GM18861 (cell line): ENCODE measurements at regions not wholly inside any gene's neighbourhood (a gene's known extent, or its start where the extent isn't known, plus 50 kb on each side); places are given as distances from the start of the nearest gene placed in this dataset.

Experiments used
- ATAC-seq: cut with Tn5 transposase; IDR thresholded peaks from one replicate; pipeline ENCODE4 v1.9.1; 2021; ENCODE audit not compliant: unreplicated experiment

DNA sequence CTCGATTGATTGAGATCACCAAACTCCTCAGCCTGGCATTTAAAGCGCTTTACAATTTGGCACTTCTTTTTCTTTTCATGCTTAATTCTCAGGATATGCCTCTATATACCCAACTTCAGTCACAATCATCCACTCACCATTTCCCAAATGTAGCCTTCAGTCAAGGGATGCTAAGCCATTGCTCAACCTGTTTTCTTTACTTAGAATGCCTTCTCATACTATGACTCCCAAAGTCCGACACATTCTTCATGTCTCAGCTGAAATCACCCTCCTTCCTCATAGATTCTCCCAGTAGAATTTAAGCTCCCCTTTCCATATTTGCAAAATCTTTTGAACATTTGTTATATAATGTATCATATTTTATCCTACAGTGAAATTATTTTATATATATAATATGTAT lies 467.0 kb downstream of the LRIG3 start:
- no peak for ATAC-seq

DNA sequence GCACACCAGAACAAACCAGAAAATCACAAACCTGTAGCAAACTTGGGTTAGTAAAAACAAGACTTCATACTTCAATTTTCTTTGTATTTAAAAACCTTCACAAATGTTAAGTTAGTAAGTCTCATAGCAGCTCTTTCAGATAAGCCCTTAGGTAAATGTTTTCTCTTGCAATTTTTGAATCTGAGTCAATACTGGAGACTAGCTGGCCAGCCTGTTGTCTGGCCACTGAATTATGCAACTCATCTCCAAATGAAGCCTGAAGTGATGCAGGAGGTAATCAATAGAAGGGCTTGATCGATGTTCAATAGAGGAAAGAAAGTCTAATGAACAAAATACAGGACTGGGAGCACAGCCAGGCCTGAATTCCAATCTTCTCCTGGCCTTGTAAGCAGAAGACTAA lies 465.2 kb downstream of the LRIG3 start:
- ATAC-seq = no peak

DNA sequence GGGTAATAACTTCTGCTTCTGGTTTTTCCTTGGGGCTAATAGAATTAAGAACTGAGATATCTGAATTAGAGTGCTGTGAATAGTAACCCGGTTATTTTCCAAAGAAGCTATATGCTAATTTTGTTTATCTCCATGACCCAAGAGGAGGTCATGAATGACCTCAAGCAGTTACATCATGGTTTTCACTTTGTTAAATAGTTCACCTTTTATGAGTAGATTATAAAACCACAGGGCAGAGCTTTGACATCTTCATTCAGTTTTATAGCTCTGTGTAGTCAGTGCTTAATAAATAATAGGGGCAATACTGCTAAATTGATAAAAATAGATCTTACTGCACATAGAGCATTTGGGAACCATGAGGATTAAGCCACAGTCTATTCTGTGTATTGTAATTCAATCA lies 462.2 kb downstream of the LRIG3 start:
- no peak for ATAC-seq

DNA sequence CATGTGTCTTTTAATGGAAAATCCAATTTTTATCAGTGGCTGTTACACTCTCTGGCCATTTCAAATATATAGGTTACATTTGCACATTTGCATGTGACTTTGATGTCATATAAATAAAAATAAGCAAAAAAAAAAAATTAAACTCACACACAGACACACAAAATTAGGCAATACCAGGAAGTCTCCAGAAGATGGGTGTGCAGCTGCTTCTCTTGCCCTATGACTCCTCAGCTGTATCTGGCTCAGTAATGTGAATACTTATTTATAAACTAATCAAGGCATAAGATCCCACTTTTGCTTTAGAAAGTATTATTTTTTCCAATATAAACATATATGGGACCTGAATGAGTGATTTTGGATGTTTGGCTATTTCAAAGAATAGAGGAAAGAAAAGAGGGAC lies 461.1 kb downstream of the LRIG3 start:
- no peak for ATAC-seq

DNA sequence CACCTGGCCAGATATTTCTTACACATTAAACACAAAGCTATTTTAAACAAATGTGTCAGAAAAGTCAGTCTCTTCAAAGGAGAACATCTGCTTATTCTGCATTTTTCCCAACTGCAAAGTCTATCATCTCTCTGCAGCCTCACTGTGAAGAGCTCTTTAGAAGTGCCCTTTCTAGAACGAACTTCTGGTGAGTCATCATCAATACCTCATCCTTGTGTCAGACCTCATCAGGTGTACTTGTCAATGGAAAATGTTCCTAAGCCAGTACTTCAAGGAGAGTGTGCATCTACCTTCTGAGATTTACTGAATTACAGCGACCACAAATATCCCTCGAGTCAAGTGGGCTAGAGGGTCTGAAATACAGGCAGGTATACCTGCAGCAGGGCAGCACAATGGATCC lies 457.3 kb downstream of the LRIG3 start:
- ATAC-seq = no peak

DNA sequence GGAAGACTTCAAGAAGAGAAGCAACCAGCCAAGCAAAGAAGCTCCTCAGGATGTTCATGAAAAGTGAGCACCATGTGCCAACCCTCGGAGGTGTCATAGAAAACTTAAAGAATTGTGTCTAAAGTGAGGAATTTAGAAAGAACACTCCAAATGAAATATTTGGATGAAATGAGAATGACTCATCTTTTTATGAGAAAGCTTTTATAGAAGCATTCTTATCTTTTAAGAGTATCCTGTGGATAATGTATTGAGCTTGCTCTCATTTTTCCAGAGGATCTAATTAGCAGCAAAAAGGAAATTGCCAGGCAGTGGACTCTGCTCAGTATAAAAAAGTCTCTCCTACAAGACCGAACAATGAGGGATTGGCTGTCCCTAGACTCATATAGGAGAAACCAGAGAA lies 454.9 kb downstream of the LRIG3 start:
- ATAC-seq = no peak

DNA sequence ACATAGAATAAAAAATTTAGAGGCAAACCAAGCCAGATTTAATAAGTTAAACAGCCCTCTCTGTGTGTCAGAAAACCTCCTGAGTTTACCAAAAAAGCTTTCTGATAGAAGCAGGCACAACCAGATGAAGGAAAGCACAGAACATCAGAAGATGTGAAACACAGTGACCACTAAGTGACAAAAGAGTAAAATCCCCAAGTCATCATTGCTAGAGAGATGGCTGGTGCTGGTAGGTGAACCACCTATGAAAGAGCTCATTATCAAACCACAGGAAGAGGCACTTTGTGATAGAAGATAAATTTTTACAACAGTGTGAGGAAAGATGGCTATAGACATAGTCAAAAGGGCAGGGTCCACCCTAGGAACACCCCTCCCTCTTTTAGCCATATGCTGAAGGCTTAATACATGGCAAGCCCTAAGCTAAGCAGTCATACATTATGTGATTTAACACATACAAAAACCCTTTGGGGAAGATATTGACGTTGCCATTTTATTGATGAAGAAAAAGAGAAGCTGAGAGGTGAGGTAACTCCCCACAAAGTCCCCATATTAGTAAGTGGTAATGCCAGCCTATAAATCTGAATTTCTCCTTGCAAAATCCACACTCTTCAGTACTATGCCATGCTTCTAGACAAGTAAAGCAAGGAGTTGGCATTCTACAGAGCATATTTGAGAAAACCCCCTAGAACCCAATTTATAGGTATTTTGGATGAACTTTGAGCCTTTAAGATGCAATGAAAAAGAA lies 449.9 kb downstream of the LRIG3 start:
- ATAC-seq = no peak

DNA sequence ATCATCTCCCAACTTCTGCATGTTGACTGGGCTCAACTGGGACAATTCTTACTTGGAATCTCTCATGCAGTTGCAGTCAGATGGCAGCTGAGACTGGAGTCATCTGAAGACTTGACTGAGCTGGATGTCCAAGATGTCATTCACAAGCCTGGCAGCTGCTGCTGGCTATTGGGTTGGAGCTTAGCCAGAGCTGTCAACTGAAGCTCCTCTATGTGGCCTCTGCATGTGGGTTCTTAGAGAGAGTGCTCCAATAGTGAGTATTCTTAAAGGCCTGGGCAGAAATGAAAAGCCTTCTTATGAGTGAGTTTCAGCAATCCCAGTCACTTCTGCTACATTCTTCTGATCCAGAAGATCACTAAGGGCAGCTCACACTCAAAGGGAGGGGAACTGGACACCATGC lies 440.9 kb downstream of the LRIG3 start:
- ATAC-seq = no peak

DNA sequence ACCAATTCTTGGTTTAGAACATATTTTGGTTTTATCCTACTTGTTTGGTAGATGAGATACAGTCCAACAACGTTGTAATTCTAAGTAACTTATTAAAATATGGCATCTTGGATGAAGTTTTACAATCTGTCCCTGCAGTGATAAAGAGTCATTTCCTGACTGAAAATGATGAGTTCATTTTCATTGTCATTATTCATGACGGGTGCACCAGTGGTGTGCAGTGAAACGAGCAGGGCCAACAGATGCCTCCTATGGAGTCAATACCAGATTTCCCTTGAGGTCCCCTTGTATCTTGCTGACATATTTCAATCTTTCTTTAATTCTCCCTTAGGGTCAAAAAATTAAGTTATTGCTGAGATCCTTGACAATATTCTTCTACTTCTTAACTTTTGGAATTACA lies 438.5 kb downstream of the LRIG3 start:
- ATAC-seq = no peak

DNA sequence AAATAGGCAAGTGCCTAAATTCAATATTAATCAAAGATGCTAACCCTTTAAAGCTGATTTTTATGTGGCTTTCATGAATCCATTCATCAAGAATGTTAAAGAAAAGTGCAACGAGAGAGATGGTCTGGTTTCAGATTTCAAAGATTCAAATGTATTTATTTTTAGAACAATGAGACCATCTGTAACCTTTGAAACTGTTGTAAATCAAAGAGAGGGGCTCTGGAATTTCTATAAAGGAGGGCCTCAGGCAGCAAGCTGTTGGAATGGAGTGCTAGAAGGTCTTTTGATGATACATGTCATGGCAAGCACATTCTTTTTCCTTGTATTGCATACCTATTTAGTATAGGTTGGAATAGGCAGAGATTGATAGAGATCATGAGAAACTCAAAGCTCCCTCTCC lies 433.0 kb downstream of the LRIG3 start:
- no peak for ATAC-seq

DNA sequence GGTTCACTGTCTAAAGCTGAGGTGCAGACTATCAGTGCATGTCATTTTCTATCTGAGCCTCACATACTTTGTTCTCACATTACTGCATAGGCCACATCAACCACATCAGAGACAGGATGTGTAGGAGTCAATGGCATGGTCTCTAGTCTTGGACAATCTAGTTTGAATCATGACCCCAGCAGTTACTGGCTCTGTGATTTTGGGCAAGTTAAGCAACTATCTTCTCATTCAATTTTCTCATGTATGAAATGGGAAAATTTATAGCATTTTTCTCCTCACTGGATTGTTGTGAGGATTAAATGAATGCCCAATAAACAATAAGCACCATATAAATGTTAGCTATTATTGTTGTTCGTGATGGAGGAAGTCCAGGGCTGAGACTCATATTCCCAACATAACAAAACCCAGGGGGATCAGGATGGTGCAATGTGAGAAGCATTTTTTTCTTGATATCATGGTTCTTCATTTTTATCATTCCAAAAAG lies 432.6 kb downstream of the LRIG3 start:
- ATAC-seq = no peak

DNA sequence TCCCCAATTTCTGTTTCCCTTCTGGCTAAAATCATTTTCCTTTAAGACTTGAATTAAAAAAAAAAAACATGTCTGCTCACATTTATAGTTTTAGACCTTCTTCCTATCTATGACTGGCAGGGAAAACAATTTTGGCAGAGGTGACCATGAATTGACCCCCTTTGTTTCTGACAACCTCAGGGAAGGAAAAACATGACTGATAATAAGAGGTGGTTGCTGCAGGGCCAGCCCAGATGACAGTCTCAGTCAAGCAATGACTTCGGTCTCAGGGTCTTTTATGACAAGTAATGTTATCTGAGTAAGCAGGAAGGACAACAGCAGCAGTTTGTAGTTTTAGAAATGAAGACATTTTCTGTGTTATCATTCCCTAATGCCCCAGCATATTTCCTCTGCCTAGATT lies 430.9 kb downstream of the LRIG3 start:
- ATAC-seq = no peak

DNA sequence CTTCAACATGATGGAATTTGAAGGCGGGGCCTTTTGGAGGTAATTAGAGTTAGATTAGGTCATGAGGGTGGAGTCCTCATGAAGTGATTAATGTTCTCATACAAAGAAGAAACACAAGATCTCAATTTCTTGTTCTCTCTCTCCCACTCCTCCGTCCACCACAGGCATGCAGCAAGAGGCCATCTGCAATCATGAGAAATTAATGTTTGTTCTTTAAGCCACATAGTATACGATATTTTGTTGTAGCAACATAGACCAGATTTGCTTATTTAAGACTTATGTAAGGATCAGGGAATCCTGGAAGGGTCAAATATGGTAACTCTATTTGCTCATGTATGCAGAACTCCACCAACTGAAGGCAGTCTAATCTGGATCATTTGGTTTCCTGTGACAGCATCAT lies 429.0 kb downstream of the LRIG3 start:
- no peak for ATAC-seq

DNA sequence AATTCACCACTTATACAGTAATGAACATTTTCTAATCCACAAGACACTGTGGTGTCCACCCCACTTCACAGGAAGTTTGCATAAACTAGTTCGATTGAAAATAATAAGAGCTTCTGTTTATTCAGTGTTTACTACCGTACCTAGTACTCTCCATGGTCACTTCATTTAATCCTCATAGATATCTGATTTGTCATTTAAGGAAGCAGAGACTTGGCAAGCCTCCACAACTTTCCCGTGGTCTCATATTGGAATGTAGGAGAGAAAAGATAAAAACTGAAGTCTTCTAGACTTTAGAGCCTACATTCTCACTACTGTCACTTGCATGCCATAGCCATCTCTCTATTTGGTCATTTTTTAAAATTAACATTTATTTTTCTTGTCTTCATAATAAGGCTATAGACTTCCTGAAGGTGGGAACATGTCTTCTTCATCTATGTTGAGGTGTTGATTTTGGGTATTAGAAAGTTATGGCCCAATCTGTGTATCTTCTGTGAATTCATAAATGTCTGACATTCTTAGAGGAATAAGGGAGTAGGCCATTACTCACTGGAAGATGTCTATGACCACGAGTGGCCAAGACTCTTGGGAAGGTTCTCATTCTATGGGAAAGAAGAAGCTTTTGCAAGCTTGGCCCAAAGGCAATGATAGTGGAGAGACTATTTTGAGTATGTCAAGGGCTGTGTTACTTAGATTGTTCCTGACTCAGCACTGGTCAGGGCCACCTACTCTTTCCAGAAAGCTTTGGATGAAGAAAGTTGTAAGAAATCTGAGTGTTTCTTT lies 423.7 kb downstream of the LRIG3 start:
- no peak for ATAC-seq

DNA sequence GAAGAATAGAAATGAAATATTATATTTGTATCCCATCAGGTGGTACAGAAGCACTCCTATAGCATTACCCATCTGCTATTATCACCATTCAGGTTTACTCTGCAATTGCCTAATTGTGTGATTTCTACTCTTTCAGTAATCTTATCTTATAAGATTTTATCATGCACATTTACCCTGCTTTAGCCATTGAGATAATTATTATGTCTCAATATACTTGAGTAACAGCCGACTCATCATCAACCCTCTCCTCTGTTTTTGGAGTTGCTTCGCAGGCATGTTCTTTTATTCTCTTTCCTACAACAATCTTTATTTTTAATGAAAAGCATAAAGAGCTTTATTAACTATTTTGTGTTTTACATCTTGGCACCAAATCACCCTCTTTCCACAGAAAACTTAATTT lies 419.9 kb downstream of the LRIG3 start:
- no peak for ATAC-seq

DNA sequence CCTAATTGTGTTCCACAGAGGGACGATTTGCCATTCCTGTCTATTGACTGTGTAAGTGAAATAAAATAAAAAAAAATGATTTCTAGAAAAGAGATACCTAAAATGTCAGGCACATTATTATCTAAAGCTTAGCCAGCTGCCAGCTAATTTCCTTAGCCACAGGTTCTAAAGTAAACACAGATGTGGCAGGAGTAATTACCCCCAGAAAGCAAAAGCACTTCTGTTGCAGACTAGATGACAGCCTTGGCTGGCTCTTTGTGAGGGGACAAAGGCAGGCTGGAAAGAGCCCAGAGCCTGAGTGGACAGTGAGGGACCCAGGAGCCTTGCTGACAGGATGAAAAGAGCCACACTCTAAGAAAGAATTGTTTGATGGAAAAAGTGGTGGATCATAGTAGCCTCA lies 418.1 kb downstream of the LRIG3 start:
- no peak for ATAC-seq

DNA sequence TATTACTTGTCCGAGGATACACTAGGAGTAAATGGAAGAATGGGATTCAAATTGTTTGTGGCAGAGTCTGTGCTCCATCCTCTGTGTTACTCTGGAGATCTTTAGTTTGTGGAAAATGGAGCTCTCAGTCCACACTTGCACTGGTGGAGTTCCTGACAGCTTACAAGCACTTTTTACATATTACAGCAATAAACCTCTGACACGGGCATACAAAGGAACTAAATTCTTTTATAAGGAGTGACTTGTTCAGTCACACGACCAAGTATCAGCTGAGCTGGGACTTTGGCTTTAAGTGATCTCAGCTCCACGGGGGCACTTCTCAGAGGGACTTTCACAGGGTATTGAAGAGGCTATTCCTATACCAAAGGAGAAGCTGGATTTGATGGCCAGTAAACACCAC lies 417.5 kb downstream of the LRIG3 start:
- no peak for ATAC-seq

DNA sequence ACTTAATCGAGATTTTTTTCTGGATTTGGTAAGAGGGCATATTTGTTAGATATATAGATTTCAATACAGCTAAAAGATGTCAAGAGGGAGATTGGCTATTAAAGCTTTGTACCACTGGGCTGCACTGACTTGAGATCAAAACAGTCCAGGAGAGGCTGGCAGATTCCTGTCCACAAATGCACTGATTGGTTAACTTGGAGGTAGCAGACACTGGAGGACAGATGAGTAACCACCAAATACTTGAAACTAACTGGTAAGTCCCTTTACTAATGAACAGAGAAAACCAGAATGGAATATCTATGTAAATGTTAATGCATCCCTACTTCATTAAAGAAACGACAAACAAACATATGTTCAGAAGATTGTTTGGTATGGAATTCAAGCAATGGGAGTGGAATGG lies 416.6 kb downstream of the LRIG3 start:
- ATAC-seq = no peak

DNA sequence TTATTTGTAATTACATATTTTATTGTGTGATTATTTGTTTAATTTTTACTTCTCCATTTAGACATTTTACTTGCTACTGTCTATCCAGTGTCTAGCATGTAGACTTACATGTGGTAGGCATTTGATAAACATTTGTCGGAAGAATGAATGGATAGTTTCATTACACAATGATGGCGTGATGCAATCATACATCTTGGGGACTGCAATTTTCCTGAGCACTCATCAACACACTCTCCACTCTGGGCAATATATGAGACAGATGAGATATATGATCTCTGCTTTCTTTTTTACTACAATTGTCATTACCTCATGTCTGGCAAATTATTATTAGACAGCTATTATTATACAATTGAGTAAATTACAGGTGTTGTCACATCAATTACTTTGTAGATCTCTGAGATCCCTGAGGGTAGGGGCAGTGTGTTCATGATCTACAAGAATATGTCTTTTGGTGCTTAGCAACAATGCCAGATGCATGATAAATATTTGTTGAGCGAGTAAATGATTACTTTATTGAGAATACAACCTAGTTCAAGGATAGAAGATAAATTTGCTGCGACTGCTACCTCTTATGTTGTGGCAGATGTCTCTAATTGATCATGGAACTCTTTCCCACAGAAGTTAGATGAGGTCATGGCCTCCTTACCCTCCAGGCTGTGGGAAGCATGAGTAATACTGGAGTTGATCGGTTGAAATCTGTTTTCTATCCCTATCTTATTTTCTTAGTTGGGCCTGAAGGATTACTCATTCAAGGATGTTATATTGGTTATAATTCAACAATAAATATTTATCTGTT lies 416.0 kb downstream of the LRIG3 start:
- ATAC-seq = no peak

DNA sequence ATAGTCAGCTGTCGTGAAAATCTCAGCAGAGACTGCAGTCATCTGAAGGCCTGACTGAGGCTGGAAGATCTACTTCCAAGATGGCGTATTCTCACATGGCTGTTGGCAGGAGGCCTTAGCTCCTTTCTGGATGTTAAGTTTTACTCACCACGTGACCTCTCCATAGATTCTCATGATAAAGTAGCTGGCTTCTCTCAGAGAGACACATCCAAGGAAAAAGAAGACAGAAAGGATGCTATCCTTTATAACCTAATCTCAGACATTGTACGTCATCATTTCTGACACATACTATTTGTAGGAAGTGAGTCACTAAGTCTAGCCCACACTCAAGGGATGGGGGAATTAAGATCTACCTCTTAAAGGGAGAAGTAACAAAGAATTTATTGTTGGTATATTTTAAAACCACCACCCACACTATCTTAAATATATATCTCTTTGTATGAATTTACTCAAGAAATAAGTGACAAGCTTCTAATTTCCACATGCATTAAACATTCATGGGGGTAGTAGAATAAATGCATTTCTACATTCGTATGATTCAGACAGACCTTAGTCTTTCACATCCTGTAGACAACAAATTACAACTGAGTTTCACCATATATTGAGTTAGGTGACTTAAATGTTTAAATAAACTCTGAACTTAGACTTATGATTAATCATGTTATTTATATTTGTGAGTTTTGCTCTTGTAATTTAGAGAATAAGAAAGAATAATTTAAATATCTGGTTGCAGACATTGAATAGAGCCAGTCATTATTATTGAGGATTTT lies 411.0 kb downstream of the LRIG3 start:
- ATAC-seq = no peak

DNA sequence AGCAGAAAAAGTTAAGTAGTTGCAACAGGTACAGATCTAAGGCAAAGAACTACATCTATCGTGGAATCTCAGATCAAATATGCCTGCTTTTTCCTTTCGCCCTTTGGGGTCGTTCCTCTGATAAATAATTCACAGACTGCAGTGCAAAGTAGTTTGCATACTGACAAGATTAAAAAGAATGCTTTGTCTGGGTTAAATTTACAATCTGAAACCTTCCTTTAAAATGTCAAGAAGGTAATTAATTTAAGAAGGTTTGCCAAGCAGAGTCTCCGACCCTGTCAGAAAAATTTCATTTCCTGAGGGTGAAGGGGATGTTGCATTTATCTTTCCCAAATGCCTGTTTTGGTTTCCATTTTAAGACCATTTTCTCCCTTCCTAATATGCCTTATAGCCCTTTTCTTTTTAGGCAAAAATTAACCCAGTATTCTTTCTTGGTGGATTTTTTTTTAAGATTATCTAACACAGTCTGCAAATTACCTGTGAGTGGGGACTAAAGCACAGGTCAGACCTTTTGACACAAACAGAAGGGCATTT lies 406.9 kb downstream of the LRIG3 start:
- ATAC-seq = no peak
